Glutamatergic neuron (in vitro differentiated cells): ENCODE measurements at regions not wholly inside any gene's neighbourhood (a gene's known extent, or its start where the extent isn't known, plus 50 kb on each side); places are given as distances from the start of the nearest gene placed in this dataset.

Experiments used
- DNase-seq: peaks from one replicate; pipeline ENCODE4 v3.0.0; 2022
- H3K27ac Mint-ChIP-seq: one replicate; pipeline ENCODE4 v1.8.0; 2020; ENCODE audit warnings: mild to moderate bottlenecking, mixed read lengths, inconsistent platforms; ENCODE audit not compliant: unreplicated experiment
- H3K27me3 Mint-ChIP-seq: one replicate; pipeline ENCODE4 v1.8.0; 2020; ENCODE audit warnings: mild to moderate bottlenecking, moderate library complexity, mixed read lengths, inconsistent platforms; ENCODE audit not compliant: unreplicated experiment
- H3K36me3 Mint-ChIP-seq: one replicate; pipeline ENCODE4 v1.8.0; 2020; ENCODE audit warnings: mild to moderate bottlenecking, mixed read lengths, inconsistent platforms; ENCODE audit not compliant: unreplicated experiment
- H3K4me1 Mint-ChIP-seq: one replicate; pipeline ENCODE4 v1.8.0; 2020; ENCODE audit warnings: mild to moderate bottlenecking, low read depth, mixed read lengths, inconsistent platforms; ENCODE audit not compliant: unreplicated experiment
- H3K4me3 Mint-ChIP-seq: one replicate; pipeline ENCODE4 v1.8.0; 2020; ENCODE audit warnings: mild to moderate bottlenecking, mixed read lengths, inconsistent platforms; ENCODE audit not compliant: unreplicated experiment
- H3K9me3 Mint-ChIP-seq: one replicate; pipeline ENCODE4 v1.8.0; 2020; ENCODE audit warnings: mild to moderate bottlenecking, moderate library complexity, mixed read lengths, inconsistent platforms; ENCODE audit not compliant: unreplicated experiment
- CTCF ChIP-seq: fragments of 200-600 bp; sonication (generic); IDR thresholded peaks from one replicate; pipeline ENCODE4 v1.5.0; 2021; ENCODE audit not compliant: partially characterized antibody, unreplicated experiment

- no peak for TF ChIP-seq CTCF
- H3K4me1 Mint-ChIP-seq, result no peaks in the 10 kb centered on the region
- no peak for DNase-seq
- H3K27ac Mint-ChIP-seq, result no peak overlapping the region
- peaks cover 4% of the 10 kb centered on the region for H3K9me3 Mint-ChIP-seq
- peaks cover 9% of the 10 kb centered on the region for H3K36me3 Mint-ChIP-seq
- H3K4me3 Mint-ChIP-seq, result no peak overlapping the region
- H3K27me3 Mint-ChIP-seq, result peaks cover 2% of the 10 kb centered on the region
These were observed 93.3 kb upstream of the MYLIP start for GRCh38 chr6:16035488-16036080.

GRCh38 chr6:16033214-16033613 is 95.7 kb upstream of the MYLIP start:
- H3K4me1 Mint-ChIP-seq, result no peaks in the 10 kb centered on the region

GRCh38 chr6:16031278-16031981 is 97.5 kb upstream of the MYLIP start:
- H3K27ac Mint-ChIP-seq, result no peak overlapping the region

More at GRCh38 chr6:16033214-16033613, 95.7 kb upstream of the MYLIP start:
- no peak for DNase-seq
- Mint-ChIP-seq H3K4me3 (no peak overlapping the region), H3K27me3 (peaks cover 2% of the 10 kb centered on the region), H3K9me3 (peaks cover 4% of the 10 kb centered on the region), H3K36me3 (peaks cover 8% of the 10 kb centered on the region), H3K27ac (no peak overlapping the region)
- TF ChIP-seq CTCF, result no peak

GRCh38 chr6:16028966-16029365 is 99.9 kb upstream of the MYLIP start:
- DNase-seq, result no peak
- H3K27me3 Mint-ChIP-seq, result peaks cover 2% of the 10 kb centered on the region
- no peaks in the 10 kb centered on the region for H3K4me1 Mint-ChIP-seq
- H3K36me3 Mint-ChIP-seq, result peaks cover 8% of the 10 kb centered on the region
- no peak overlapping the region for H3K27ac Mint-ChIP-seq
- peaks cover 4% of the 10 kb centered on the region for H3K9me3 Mint-ChIP-seq
- no peak for TF ChIP-seq CTCF
- no peak overlapping the region for H3K4me3 Mint-ChIP-seq

More at GRCh38 chr6:16031278-16031981, 97.5 kb upstream of the MYLIP start:
- no peak for DNase-seq
- peaks cover 8% of the 10 kb centered on the region for H3K36me3 Mint-ChIP-seq
- H3K4me3 Mint-ChIP-seq, result no peak overlapping the region
- TF ChIP-seq CTCF, result no peak
- peaks cover 4% of the 10 kb centered on the region for H3K9me3 Mint-ChIP-seq
- no peaks in the 10 kb centered on the region for H3K4me1 Mint-ChIP-seq
- peaks cover 2% of the 10 kb centered on the region for H3K27me3 Mint-ChIP-seq

GRCh38 chr6:16020259-16020658 is 108.6 kb upstream of the MYLIP start:
- H3K4me3 Mint-ChIP-seq, result no peak overlapping the region
- no peak overlapping the region for H3K27ac Mint-ChIP-seq
- no peaks in the 10 kb centered on the region for H3K4me1 Mint-ChIP-seq
- H3K9me3 Mint-ChIP-seq, result no peaks in the 10 kb centered on the region
- H3K27me3 Mint-ChIP-seq, result no peaks in the 10 kb centered on the region
- TF ChIP-seq CTCF, result no peak
- H3K36me3 Mint-ChIP-seq, result no peaks in the 10 kb centered on the region
- no peak for DNase-seq
